HG02852 (cell line): ENCODE measurements at regions not wholly inside any gene's neighbourhood (a gene's known extent, or its start where the extent isn't known, plus 50 kb on each side); places are given as distances from the start of the nearest gene placed in this dataset.
A peak's percentile ranks its signal among the peaks of the same experiment; 100 is the strongest.

Experiments
- ATAC-seq: cut with Tn5 transposase; IDR thresholded peaks from one replicate; pipeline ENCODE4 v1.9.1; 2021; ENCODE audit warnings: mild to moderate bottlenecking, moderate library complexity; ENCODE audit not compliant: unreplicated experiment

GRCh38 chr12:115519359-115519758 is 758.1 kb downstream of the MED13L start:
- ATAC-seq, result no peak

- no peak for ATAC-seq
Observed at GRCh38 chr12:115517913-115518312, 759.6 kb downstream of the MED13L start.

GRCh38 chr12:115511986-115512711 is 765.3 kb downstream of the MED13L start:
- no peak for ATAC-seq

- no peak for ATAC-seq
Observed at GRCh38 chr12:115511305-115511704, 766.2 kb downstream of the MED13L start.

GRCh38 chr12:115508990-115509389 is 768.5 kb downstream of the MED13L start:
- no peak for ATAC-seq

GRCh38 chr12:115507951-115508722 is 769.4 kb downstream of the MED13L start:
- no peak for ATAC-seq

GRCh38 chr12:115507560-115507889 is 770.0 kb downstream of the MED13L start:
- ATAC-seq, result no peak

- no peak for ATAC-seq
Observed at GRCh38 chr12:115506822-115507559, 770.5 kb downstream of the MED13L start.

GRCh38 chr12:115504306-115505290 is 772.9 kb downstream of the MED13L start:
- peak; percentile 85 for ATAC-seq

- ATAC-seq, result no peak
Observed at GRCh38 chr12:115500872-115501271, 776.6 kb downstream of the MED13L start.

GRCh38 chr12:115495300-115495699 is 782.2 kb downstream of the MED13L start:
- no peak for ATAC-seq

- no peak for ATAC-seq
Observed at GRCh38 chr12:115492553-115492952, 784.9 kb downstream of the MED13L start.

GRCh38 chr12:115491511-115492250 is 785.8 kb downstream of the MED13L start:
- no peak for ATAC-seq

GRCh38 chr12:115489253-115489652 is 788.2 kb downstream of the MED13L start:
- ATAC-seq, result no peak

- no peak for ATAC-seq
Observed at GRCh38 chr12:115485967-115486366, 791.5 kb downstream of the MED13L start.

- ATAC-seq, result no peak
Observed at GRCh38 chr12:115485503-115485902, 792.0 kb downstream of the MED13L start.

GRCh38 chr12:115482943-115483342 is 794.5 kb downstream of the MED13L start:
- ATAC-seq, result no peak

- no peak for ATAC-seq
Observed at GRCh38 chr12:115481141-115481540, 796.4 kb downstream of the MED13L start.

GRCh38 chr12:115478505-115478904 is 794.5 kb upstream of the TBX3 start:
- no peak for ATAC-seq
